CD14-positive monocyte (primary cell): ENCODE measurements at regions not wholly inside any gene's neighbourhood (a gene's known extent, or its start where the extent isn't known, plus 50 kb on each side); places are given as distances from the start of the nearest gene placed in this dataset.

ENCODE experiments used
- DNase-seq, 3 donors: peaks; one replicate each; pipeline ENCODE4 v3.0.0-alpha.2; 2011 to 2022
- H2AFZ ChIP-seq: 2 replicates; pipeline ENCODE4 v1.6.0; 2012; ENCODE audit warnings: mild to moderate bottlenecking, low read depth, low read length, inconsistent platforms; ENCODE audit not compliant: insufficient read depth, poor library complexity, severe bottlenecking
- H3K27ac ChIP-seq, 2 donors: 1 replicate in 1 of 2; 2 replicates in 1 of 2; pipeline ENCODE4 v1.5.1; 2012 to 2013; ENCODE audit warnings: low read length in 2 of 2, control low read depth in 1 of 2, inconsistent platforms in 1 of 2, low read depth in 1 of 2, mild to moderate bottlenecking in 1 of 2
- H3K27me3 ChIP-seq, 2 donors: one replicate each; pipeline versions ENCODE4 v1.6.0 to v1.6.1; 2011 to 2013; ENCODE audit warnings: low read length in 2 of 2; ENCODE audit not compliant: control insufficient read depth in 2 of 2, insufficient read depth in 2 of 2
- H3K36me3 ChIP-seq, 2 donors: replicated peaks in 1 of 2; 1 replicate in 1 of 2; 2 replicates in 1 of 2; pipeline versions ENCODE4 v1.5.1 to v1.6.1; 2012 to 2013; ENCODE audit warnings: low read length in 2 of 2, control low read depth in 1 of 2, inconsistent platforms in 1 of 2, mild to moderate bottlenecking in 1 of 2; ENCODE audit not compliant: insufficient read depth in 2 of 2, control insufficient read depth in 1 of 2
- H3K4me1 ChIP-seq, 2 donors: 1 replicate in 1 of 2; 2 replicates in 1 of 2; pipeline versions ENCODE4 v1.5.1 to v1.6.1; 2012 to 2013; ENCODE audit warnings: low read length in 2 of 2, control low read depth in 1 of 2, inconsistent platforms in 1 of 2, mild to moderate bottlenecking in 1 of 2, moderate library complexity in 1 of 2; ENCODE audit not compliant: insufficient read depth in 2 of 2, control insufficient read depth in 1 of 2
- H3K4me2 ChIP-seq: replicated peaks from 2 replicates; pipeline ENCODE3; 2012; ENCODE audit warnings: low read length, moderate library complexity, mild to moderate bottlenecking; ENCODE audit not compliant: poor library complexity, severe bottlenecking; ENCODE audit errors: extremely low read depth
- H3K4me3 ChIP-seq, 3 experiments: fragments of 200-600 bp in 1 of 3; sonication (generic) in 1 of 3; replicated peaks in 1 of 3; 1 replicate in 2 of 3; 2 replicates in 1 of 3; pipeline ENCODE4 v1.5.1; 2011 to 2013; ENCODE audit warnings: low read length in 3 of 3, mild to moderate bottlenecking in 3 of 3, control low read depth in 2 of 3, low read depth in 2 of 3, inconsistent platforms in 1 of 3, moderate library complexity in 1 of 3
- H3K79me2 ChIP-seq: 2 replicates; pipeline ENCODE4 v1.6.0; 2012; ENCODE audit warnings: mild to moderate bottlenecking, control low read depth, inconsistent platforms, low read length, moderate library complexity; ENCODE audit not compliant: insufficient read depth
- H3K9ac ChIP-seq: 2 replicates; pipeline ENCODE4 v1.6.0; 2017; ENCODE audit warnings: low read length, mild to moderate bottlenecking; ENCODE audit not compliant: insufficient read depth, poor library complexity, severe bottlenecking
- H3K9me3 ChIP-seq, 2 donors: replicated peaks in 1 of 2; 1 replicate in 1 of 2; 2 replicates in 1 of 2; pipeline versions ENCODE4 v1.5.1 to v1.6.1; 2012 to 2013; ENCODE audit warnings: low read length in 2 of 2, control low read depth in 1 of 2; ENCODE audit not compliant: control insufficient read depth in 1 of 2, insufficient read depth in 1 of 2
- H4K20me1 ChIP-seq: 2 replicates; pipeline ENCODE4 v1.6.0; 2012; ENCODE audit warnings: mild to moderate bottlenecking, low read length, control low read depth, moderate library complexity; ENCODE audit not compliant: insufficient read depth
- H3K27ac Mint-ChIP-seq, 7 donors: one replicate each; pipeline ENCODE4 v1.8.0; 2020; ENCODE audit warnings: mild to moderate bottlenecking in 7 of 7, mixed read lengths in 7 of 7, moderate library complexity in 6 of 7, inconsistent platforms in 2 of 7
- H3K27me3 Mint-ChIP-seq, 3 donors: one replicate each; pipeline ENCODE4 v1.8.0; 2021 to 2022; ENCODE audit warnings: low read depth in 3 of 3, mild to moderate bottlenecking in 3 of 3, mixed read lengths in 3 of 3, moderate library complexity in 3 of 3, inconsistent platforms in 1 of 3
- H3K36me3 Mint-ChIP-seq, 2 donors: one replicate each; pipeline ENCODE4 v1.8.0; 2020; ENCODE audit warnings: mixed read lengths in 2 of 2, inconsistent platforms in 1 of 2, mild to moderate bottlenecking in 1 of 2
- H3K4me1 Mint-ChIP-seq: one replicate; pipeline ENCODE4 v1.8.0; 2020; ENCODE audit warnings: mild to moderate bottlenecking, mixed read lengths
- H3K4me3 Mint-ChIP-seq, 2 donors: one replicate each; pipeline ENCODE4 v1.8.0; 2020; ENCODE audit warnings: mild to moderate bottlenecking in 2 of 2, mixed read lengths in 2 of 2, moderate library complexity in 1 of 2
- H3K9me3 Mint-ChIP-seq, 7 donors: one replicate each; pipeline ENCODE4 v1.8.0; 2020 to 2022; ENCODE audit warnings: mixed read lengths in 7 of 7, mild to moderate bottlenecking in 6 of 7, moderate library complexity in 6 of 7, inconsistent platforms in 2 of 7
- CTCF ChIP-seq: fragments of 200-600 bp; IDR thresholded peaks from one replicate; pipeline ENCODE4 v1.8.0; 2022; ENCODE audit warnings: antibody characterized with exemption, mild to moderate bottlenecking
- WGBS: methylation state at CpG from one replicate; pipeline ENCODE4 v1.1.5; 2013; ENCODE audit warnings: missing lambda C conversion rate; ENCODE audit not compliant: insufficient coverage; 5-methylcytosine and 5-hydroxymethylcytosine counted together
- intact Hi-C, 2 donors: fragments of 100-400 bp; cut with micrococcal nuclease; formaldehyde crosslinking; loops; one replicate each; pipeline versions ENCODE4 v1.15.0 to v1.15.1; 2023

- H3K4me3 ChIP-seq = no peak overlapping the region
- H3K27ac ChIP-seq = no peak overlapping the region
- Mint-ChIP-seq H3K36me3 (no peaks in the 10 kb centered on the region), H3K27ac (no peak overlapping the region), H3K27me3 (peaks cover 0 to 1% (median 0%) of the 10 kb centered on the region in 3 donors), H3K4me1 (no peaks in the 10 kb centered on the region), H3K4me3 (no peak overlapping the region), H3K9me3 (peaks cover 0 to 12% (median 6%) of the 10 kb centered on the region in 7 donors)
- no peak overlapping the region for H3K4me2 ChIP-seq
- no peaks in the 10 kb centered on the region for H3K9me3 ChIP-seq
- H3K27me3 ChIP-seq = no peaks in the 10 kb centered on the region
- no peaks in the 10 kb centered on the region for H4K20me1 ChIP-seq
- no peaks in the 10 kb centered on the region for H3K79me2 ChIP-seq
- H3K36me3 ChIP-seq = no peaks in the 10 kb centered on the region
- no peak overlapping the region for H3K9ac ChIP-seq
- no peak for TF ChIP-seq CTCF
- 14% methylated on average over 1 of the region's 1 CpG for WGBS
- intact Hi-C loops = no loop called here
- H2AFZ ChIP-seq = no peak overlapping the region
- DNase-seq = no peak
- H3K4me1 ChIP-seq = no peaks in the 10 kb centered on the region
These were observed 353.0 kb upstream of the RORA start for GRCh38 chr15:61582092-61582491.

GRCh38 chr15:61575597-61575996 is 346.5 kb upstream of the RORA start:
- Histone ChIP-seq H3K9me3 (no peaks in the 10 kb centered on the region), H2AFZ (no peak overlapping the region), H4K20me1 (no peaks in the 10 kb centered on the region), H3K79me2 (no peaks in the 10 kb centered on the region), H3K27ac (no peak overlapping the region), H3K4me3 (no peak overlapping the region), H3K27me3 (no peaks in the 10 kb centered on the region), H3K4me1 (no peaks in the 10 kb centered on the region), H3K9ac (no peak overlapping the region), H3K36me3 (no peaks in the 10 kb centered on the region), H3K4me2 (no peak overlapping the region)
- no peak overlapping the region for H3K4me3 Mint-ChIP-seq
- H3K36me3 Mint-ChIP-seq = no peaks in the 10 kb centered on the region
- H3K9me3 Mint-ChIP-seq = peaks cover 0 to 7% (median 4%) of the 10 kb centered on the region in 7 donors
- no peak for DNase-seq
- no peaks in the 10 kb centered on the region for H3K4me1 Mint-ChIP-seq
- TF ChIP-seq CTCF = no peak
- H3K27me3 Mint-ChIP-seq = peaks cover 0 to 2% (median 1%) of the 10 kb centered on the region in 3 donors
- H3K27ac Mint-ChIP-seq = no peak overlapping the region
- intact Hi-C loops = no loop called here
- WGBS = 75% methylated on average over 1 of the region's 1 CpG
